H9 (cell line): ENCODE measurements at regions not wholly inside any gene's neighbourhood (a gene's known extent, or its start where the extent isn't known, plus 50 kb on each side); places are given as distances from the start of the nearest gene placed in this dataset.

Source experiments
- DNase-seq: peaks from one replicate; pipeline ENCODE4 v3.0.0-alpha.2; 2017
- H2AFZ ChIP-seq: one replicate; pipeline ENCODE4 v1.6.1; 2013; ENCODE audit warnings: mild to moderate bottlenecking, low read length, control low read depth, moderate library complexity
- H2AK5ac ChIP-seq: 2 replicates; pipeline ENCODE4 v1.6.1; 2013; ENCODE audit warnings: low read length, control low read depth, mixed read lengths; ENCODE audit not compliant: insufficient read length
- H2BK120ac ChIP-seq: one replicate; pipeline ENCODE4 v1.6.1; 2013; ENCODE audit warnings: low read depth, mild to moderate bottlenecking, low read length, control low read depth, inconsistent platforms; ENCODE audit not compliant: poor library complexity, severe bottlenecking
- H2BK12ac ChIP-seq: 2 replicates; pipeline ENCODE4 v1.6.1; 2013; ENCODE audit warnings: low read length, control low read depth, mixed read lengths, low read depth; ENCODE audit not compliant: insufficient read length
- H2BK15ac ChIP-seq: 2 replicates; pipeline ENCODE4 v1.6.1; 2013; ENCODE audit warnings: low read depth, low read length, control low read depth
- H2BK20ac ChIP-seq: one replicate; pipeline ENCODE4 v1.6.1; 2013; ENCODE audit warnings: low read depth, mild to moderate bottlenecking, low read length, control low read depth, inconsistent platforms; ENCODE audit not compliant: poor library complexity, severe bottlenecking
- H2BK5ac ChIP-seq: 2 replicates; pipeline ENCODE4 v1.6.1; 2013; ENCODE audit warnings: low read length, control low read depth, mixed read lengths; ENCODE audit not compliant: insufficient read length
- H3K14ac ChIP-seq: 2 replicates; pipeline ENCODE4 v1.6.1; 2013; ENCODE audit warnings: low read length, control low read depth; ENCODE audit not compliant: insufficient read depth
- H3K18ac ChIP-seq: 2 replicates; pipeline ENCODE4 v1.6.1; 2013; ENCODE audit warnings: low read depth, mild to moderate bottlenecking, mixed read lengths, low read length, control low read depth; ENCODE audit not compliant: insufficient read length
- H3K23ac ChIP-seq: 2 replicates; pipeline ENCODE4 v1.6.1; 2013; ENCODE audit warnings: low read length, control low read depth, mixed read lengths, low read depth; ENCODE audit not compliant: insufficient read length
- H3K23me2 ChIP-seq: 2 replicates; pipeline ENCODE4 v1.6.1; 2013; ENCODE audit warnings: low read depth, mild to moderate bottlenecking, mixed read lengths, low read length, control low read depth; ENCODE audit not compliant: insufficient read length, poor library complexity, severe bottlenecking
- H3K27ac ChIP-seq: 2 replicates; pipeline ENCODE4 v1.5.1; 2013; ENCODE audit warnings: low read length, control low read depth, mixed read lengths, low read depth; ENCODE audit not compliant: insufficient read length
- H3K27me3 ChIP-seq: 2 replicates; pipeline ENCODE4 v1.6.1; 2013; ENCODE audit warnings: low read length, control low read depth, inconsistent platforms; ENCODE audit not compliant: insufficient read depth
- H3K4ac ChIP-seq: 2 replicates; pipeline ENCODE4 v1.6.1; 2013; ENCODE audit warnings: low read depth, mild to moderate bottlenecking, control low read depth, inconsistent platforms, low read length, moderate library complexity
- H3K4me1 ChIP-seq: 2 replicates; pipeline ENCODE4 v1.6.1; 2013; ENCODE audit warnings: low read length, control low read depth, inconsistent platforms; ENCODE audit not compliant: insufficient read depth
- H3K4me2 ChIP-seq: 2 replicates; pipeline ENCODE4 v1.6.1; 2013; ENCODE audit warnings: low read length, control low read depth, mixed read lengths; ENCODE audit not compliant: insufficient read length, insufficient read depth
- H3K56ac ChIP-seq: 2 replicates; pipeline ENCODE4 v1.6.1; 2013; ENCODE audit warnings: low read depth, mild to moderate bottlenecking, mixed read lengths, low read length, control low read depth; ENCODE audit not compliant: insufficient read length
- H3K79me1 ChIP-seq: 2 replicates; pipeline ENCODE4 v1.6.1; 2013; ENCODE audit warnings: low read depth, mild to moderate bottlenecking, moderate library complexity, low read length, control low read depth, inconsistent platforms; ENCODE audit not compliant: insufficient read depth, poor library complexity, severe bottlenecking
- H3K79me2 ChIP-seq: 2 replicates; pipeline ENCODE4 v1.6.1; 2013; ENCODE audit warnings: low read length, control low read depth, inconsistent platforms; ENCODE audit not compliant: insufficient read depth
- H3K9ac ChIP-seq: 2 replicates; pipeline ENCODE4 v1.6.1; 2013; ENCODE audit warnings: low read length, control low read depth, mixed read lengths; ENCODE audit not compliant: insufficient read length; ENCODE audit errors: extremely low read depth
- H3K9me3 ChIP-seq: one replicate; pipeline ENCODE4 v1.6.1; 2013; ENCODE audit warnings: low read depth, low read length, inconsistent platforms; ENCODE audit not compliant: control insufficient read depth
- H3T11ph ChIP-seq: one replicate; pipeline ENCODE4 v1.6.1; 2013; ENCODE audit warnings: mild to moderate bottlenecking, low read length, control low read depth, inconsistent platforms
- H4K20me1 ChIP-seq: one replicate; pipeline ENCODE4 v1.6.1; 2013; ENCODE audit not compliant: control insufficient read depth, insufficient read length, insufficient read depth
- H4K5ac ChIP-seq: 2 replicates; pipeline ENCODE4 v1.6.1; 2013; ENCODE audit warnings: low read depth, mild to moderate bottlenecking, mixed read lengths, low read length, control low read depth; ENCODE audit not compliant: insufficient read length
- H4K8ac ChIP-seq: replicated peaks from 2 replicates; pipeline ENCODE4 v1.6.1; 2013; ENCODE audit warnings: low read length, control low read depth, mixed read lengths, low read depth; ENCODE audit not compliant: insufficient read length
- H4K91ac ChIP-seq: 2 replicates; pipeline ENCODE4 v1.6.1; 2013; ENCODE audit warnings: low read depth, mild to moderate bottlenecking, moderate library complexity, mixed read lengths, low read length, control low read depth; ENCODE audit not compliant: insufficient read length
- H3K27ac Mint-ChIP-seq, 3 experiments: 2 replicates in 2 of 3; 3 replicates in 1 of 3; pipeline ENCODE4 v1.8.0; 2020 to 2021; ENCODE audit warnings: mixed read lengths in 3 of 3, mild to moderate bottlenecking in 1 of 3, moderate library complexity in 1 of 3
- H3K27me3 Mint-ChIP-seq: 2 replicates; pipeline ENCODE4 v1.8.0; 2021; ENCODE audit warnings: low read depth, mild to moderate bottlenecking, moderate library complexity, mixed read lengths
- H3K36me3 Mint-ChIP-seq, 3 experiments: 2 replicates in 2 of 3; 3 replicates in 1 of 3; pipeline ENCODE4 v1.8.0; 2020 to 2021; ENCODE audit warnings: low read depth in 3 of 3, mixed read lengths in 3 of 3; ENCODE audit not compliant: insufficient read depth in 1 of 3
- H3K4me1 Mint-ChIP-seq, 2 experiments: 2 replicates each; pipeline ENCODE4 v1.8.0; 2020; ENCODE audit warnings: mixed read lengths in 2 of 2
- H3K4me3 Mint-ChIP-seq, 2 experiments: 2 replicates in 1 of 2; 3 replicates in 1 of 2; pipeline ENCODE4 v1.8.0; 2020 to 2021; ENCODE audit warnings: mild to moderate bottlenecking in 2 of 2, mixed read lengths in 2 of 2, moderate library complexity in 1 of 2
- H3K9me3 Mint-ChIP-seq, 2 experiments: 2 replicates in 1 of 2; 3 replicates in 1 of 2; pipeline ENCODE4 v1.8.0; 2020; ENCODE audit warnings: mild to moderate bottlenecking in 2 of 2, mixed read lengths in 2 of 2, moderate library complexity in 1 of 2
- WGBS: extraction: QIAGEN DNeasy Blood & Tissue Kit; methylation state at CpG from one replicate; pipeline ENCODE4 v1.1.7; 2013; ENCODE audit warnings: missing lambda C conversion rate, low lambda C conversion rate, mixed read lengths; ENCODE audit not compliant: insufficient read length; ENCODE audit errors: extremely low coverage; 5-methylcytosine and 5-hydroxymethylcytosine counted together
- TF ChIP-seq, protein P1 (sequence below): fragments of 200-600 bp; sonication (generic); conservative IDR thresholded peaks from 3 replicates; pipeline ENCODE4 v1.8.0; 2021; ENCODE audit warnings: antibody characterized with exemption, mild to moderate bottlenecking

GRCh38 chr20:24853916-24854315 lies 95.2 kb upstream of the CST7 start:
- Mint-ChIP-seq H3K4me1 (no peaks in the 10 kb centered on the region), H3K9me3 (peaks cover 45 to 52% of the 10 kb centered on the region in 2 experiments), H3K27me3 (peaks cover 11% of the 10 kb centered on the region), H3K27ac (no peak overlapping the region), H3K4me3 (no peak overlapping the region), H3K36me3 (peaks cover 9 to 27% (median 12%) of the 10 kb centered on the region in 3 experiments; a peak in 6 of 7 replicates)
- Histone ChIP-seq H3K79me2 (no peaks in the 10 kb centered on the region), H2BK20ac (no peak overlapping the region), H3K27me3 (no peaks in the 10 kb centered on the region), H4K8ac (no peak overlapping the region), H2AK5ac (no peak overlapping the region), H3K79me1 (no peaks in the 10 kb centered on the region), H2BK15ac (no peak overlapping the region), H4K20me1 (no peaks in the 10 kb centered on the region), H3K18ac (no peak overlapping the region), H4K5ac (no peak overlapping the region), H3K23ac (no peak overlapping the region), H2BK12ac (no peak overlapping the region), H2BK120ac (no peak overlapping the region), H3K9me3 (peaks cover 19% of the 10 kb centered on the region), H3T11ph (no peak overlapping the region), H3K9ac (no peak overlapping the region), H3K27ac (no peak overlapping the region), H3K4me1 (no peaks in the 10 kb centered on the region), H3K4me2 (no peak overlapping the region), H3K14ac (no peak overlapping the region), H4K91ac (no peak overlapping the region), H3K4ac (no peak overlapping the region), H2AFZ (no peak overlapping the region), H2BK5ac (no peak overlapping the region), H3K23me2 (no peaks in the 10 kb centered on the region), H3K56ac (no peak overlapping the region)
- WGBS = no CpG with 5 or more reads among the region's 1 CpG
- DNase-seq = no peak
- TF ChIP-seq, protein P1, sequence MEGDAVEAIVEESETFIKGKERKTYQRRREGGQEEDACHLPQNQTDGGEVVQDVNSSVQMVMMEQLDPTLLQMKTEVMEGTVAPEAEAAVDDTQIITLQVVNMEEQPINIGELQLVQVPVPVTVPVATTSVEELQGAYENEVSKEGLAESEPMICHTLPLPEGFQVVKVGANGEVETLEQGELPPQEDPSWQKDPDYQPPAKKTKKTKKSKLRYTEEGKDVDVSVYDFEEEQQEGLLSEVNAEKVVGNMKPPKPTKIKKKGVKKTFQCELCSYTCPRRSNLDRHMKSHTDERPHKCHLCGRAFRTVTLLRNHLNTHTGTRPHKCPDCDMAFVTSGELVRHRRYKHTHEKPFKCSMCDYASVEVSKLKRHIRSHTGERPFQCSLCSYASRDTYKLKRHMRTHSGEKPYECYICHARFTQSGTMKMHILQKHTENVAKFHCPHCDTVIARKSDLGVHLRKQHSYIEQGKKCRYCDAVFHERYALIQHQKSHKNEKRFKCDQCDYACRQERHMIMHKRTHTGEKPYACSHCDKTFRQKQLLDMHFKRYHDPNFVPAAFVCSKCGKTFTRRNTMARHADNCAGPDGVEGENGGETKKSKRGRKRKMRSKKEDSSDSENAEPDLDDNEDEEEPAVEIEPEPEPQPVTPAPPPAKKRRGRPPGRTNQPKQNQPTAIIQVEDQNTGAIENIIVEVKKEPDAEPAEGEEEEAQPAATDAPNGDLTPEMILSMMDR = no peak
